ENCODE measurements at regions not wholly inside any gene's neighbourhood (a gene's known extent, or its start where the extent isn't known, plus 50 kb on each side); places are given as distances from the start of the nearest gene placed in this dataset.

DNA sequence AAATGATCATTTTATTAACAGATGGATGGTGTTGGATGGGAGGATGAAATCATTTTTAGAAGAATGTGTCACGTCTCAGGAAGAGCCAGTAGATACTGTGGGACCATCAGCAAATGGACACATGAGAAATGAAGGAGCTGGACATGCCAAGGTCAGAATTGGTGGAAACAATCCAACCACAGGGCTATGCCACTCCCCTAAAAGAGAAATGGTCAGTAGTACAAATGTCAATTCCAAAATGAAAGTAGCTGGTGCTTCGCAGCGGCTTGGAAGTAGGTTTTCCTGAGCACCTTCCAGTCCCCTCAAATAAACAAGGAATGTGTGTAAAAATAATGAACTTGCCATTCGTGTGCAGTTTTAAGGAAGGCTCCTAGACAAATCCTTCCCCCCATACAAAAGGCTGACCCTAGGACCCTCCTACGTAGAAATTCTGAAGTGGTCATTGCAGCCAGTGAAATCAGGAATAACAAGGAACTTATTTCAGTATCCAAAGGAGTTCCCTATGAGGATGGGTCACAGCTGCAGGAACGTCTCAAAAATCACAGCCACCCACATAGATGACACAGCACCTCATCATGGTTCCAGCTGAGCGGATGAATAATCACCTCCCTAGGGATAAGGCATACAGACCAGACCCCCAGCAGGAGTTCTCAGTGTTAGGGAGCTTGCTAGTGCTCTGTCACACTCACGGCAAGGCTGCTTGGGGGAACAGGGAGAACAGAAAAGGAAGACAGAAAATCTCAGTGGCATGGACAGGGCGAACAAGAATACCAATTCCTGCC lies 239.2 kb downstream of the HS3ST3A1 start:
- Mint-ChIP-seq H3K27me3 (no peaks in the 10 kb centered on the region), H3K27ac (no peak overlapping the region), H3K36me3 (ENCODE audit: low read depth) (no peaks in the 10 kb centered on the region), H3K4me3 (no peak overlapping the region), H3K4me1 (no peaks in the 10 kb centered on the region), H3K9me3 (no peaks in the 10 kb centered on the region)
- POLR2A ChIA-PET = no interaction called here
- CTCF ChIA-PET = no interaction called here
- DNase-seq (no peak), ATAC-seq (ENCODE audit: low read depth) (no peak)
- intact Hi-C loops (cut with micrococcal nuclease) = no loop called here
- TF ChIP-seq, protein P1, sequence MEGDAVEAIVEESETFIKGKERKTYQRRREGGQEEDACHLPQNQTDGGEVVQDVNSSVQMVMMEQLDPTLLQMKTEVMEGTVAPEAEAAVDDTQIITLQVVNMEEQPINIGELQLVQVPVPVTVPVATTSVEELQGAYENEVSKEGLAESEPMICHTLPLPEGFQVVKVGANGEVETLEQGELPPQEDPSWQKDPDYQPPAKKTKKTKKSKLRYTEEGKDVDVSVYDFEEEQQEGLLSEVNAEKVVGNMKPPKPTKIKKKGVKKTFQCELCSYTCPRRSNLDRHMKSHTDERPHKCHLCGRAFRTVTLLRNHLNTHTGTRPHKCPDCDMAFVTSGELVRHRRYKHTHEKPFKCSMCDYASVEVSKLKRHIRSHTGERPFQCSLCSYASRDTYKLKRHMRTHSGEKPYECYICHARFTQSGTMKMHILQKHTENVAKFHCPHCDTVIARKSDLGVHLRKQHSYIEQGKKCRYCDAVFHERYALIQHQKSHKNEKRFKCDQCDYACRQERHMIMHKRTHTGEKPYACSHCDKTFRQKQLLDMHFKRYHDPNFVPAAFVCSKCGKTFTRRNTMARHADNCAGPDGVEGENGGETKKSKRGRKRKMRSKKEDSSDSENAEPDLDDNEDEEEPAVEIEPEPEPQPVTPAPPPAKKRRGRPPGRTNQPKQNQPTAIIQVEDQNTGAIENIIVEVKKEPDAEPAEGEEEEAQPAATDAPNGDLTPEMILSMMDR (IDR thresholded peaks at IDR 0.05) = no peak

DNA sequence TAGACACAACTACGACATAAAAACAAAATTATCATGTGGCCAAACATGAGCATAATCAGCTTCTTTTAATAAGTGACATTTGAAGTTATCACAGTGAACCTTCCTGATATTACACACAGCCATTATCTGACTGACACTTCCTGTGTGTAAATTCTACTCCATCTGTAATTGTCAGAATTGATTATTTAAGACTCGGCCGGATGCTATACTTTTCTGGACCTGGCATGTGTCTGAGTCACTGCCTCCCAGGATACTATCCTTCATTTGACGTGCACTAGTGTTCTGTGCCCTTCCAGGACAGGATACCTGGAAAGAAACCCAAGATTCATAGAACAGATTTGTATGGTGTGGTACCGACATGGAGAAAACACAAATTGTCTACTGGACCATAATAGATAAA lies 242.0 kb downstream of the HS3ST3A1 start:
- H3K27me3 Mint-ChIP-seq = no peaks in the 10 kb centered on the region
- intact Hi-C loops (cut with micrococcal nuclease) = no loop called here
- H3K4me3 Mint-ChIP-seq = no peak overlapping the region
- ChIA-PET CTCF (no interaction called here), POLR2A (no interaction called here)
- no peak overlapping the region for H3K27ac Mint-ChIP-seq
- DNase-seq (no peak), ATAC-seq (ENCODE audit: low read depth) (no peak)
- no peaks in the 10 kb centered on the region for H3K36me3 Mint-ChIP-seq (ENCODE audit: low read depth)
- H3K4me1 Mint-ChIP-seq = no peaks in the 10 kb centered on the region
- H3K9me3 Mint-ChIP-seq = no peaks in the 10 kb centered on the region
- TF ChIP-seq, protein P1 (IDR thresholded peaks at IDR 0.05) = no peak

DNA sequence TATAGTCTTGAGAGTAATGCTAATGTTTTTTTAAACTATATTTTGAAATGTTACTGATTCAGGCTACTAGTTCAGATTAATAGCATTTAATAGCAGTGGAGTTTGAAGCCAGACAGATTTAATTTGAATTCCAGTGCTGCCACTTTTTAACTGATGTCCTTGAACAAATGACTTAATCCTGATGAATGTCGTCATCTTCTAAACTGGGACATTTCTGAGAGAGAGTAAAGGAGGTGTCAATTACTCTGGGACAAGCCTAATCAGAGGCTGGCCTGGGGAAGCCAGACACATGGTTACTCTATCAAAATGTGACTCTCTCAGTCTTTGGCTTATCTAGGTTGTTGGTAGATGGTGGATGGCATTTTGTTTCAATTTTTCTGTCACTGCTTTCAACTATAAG lies 246.7 kb downstream of the HS3ST3A1 start:
- ChIA-PET POLR2A (no interaction called here), CTCF (no interaction called here)
- Mint-ChIP-seq H3K4me3 (no peak overlapping the region), H3K27ac (no peak overlapping the region), H3K27me3 (no peaks in the 10 kb centered on the region), H3K36me3 (ENCODE audit: low read depth) (no peaks in the 10 kb centered on the region), H3K9me3 (no peaks in the 10 kb centered on the region), H3K4me1 (no peaks in the 10 kb centered on the region)
- TF ChIP-seq, protein P1 (IDR thresholded peaks at IDR 0.05) = no peak
- intact Hi-C loops (cut with micrococcal nuclease) = no loop called here
- no peak for DNase-seq
- ATAC-seq (ENCODE audit: low read depth) = no peak

DNA sequence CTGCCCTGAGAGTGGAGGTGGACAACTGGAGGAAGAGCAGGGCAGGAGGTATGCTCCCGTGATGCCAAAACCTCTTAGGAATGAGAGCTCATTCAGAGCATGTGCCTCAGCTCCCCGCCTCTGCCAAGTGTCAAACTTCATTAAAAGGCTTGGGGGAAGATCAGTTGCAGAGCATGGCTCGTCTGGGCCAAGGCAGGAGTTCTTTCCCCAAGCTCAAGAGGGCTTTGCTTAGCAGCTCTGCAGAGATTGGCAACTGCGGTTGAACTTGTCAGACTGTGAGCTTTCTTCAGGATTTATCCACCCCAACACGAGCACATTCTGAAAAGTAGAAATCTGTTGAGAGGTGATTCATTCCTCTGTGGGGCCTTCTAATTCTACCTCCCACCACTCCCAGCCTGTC lies 248.1 kb downstream of the HS3ST3A1 start:
- TF ChIP-seq, protein P1 (IDR thresholded peaks at IDR 0.05) = no peak
- H3K9me3 Mint-ChIP-seq = no peaks in the 10 kb centered on the region
- H3K36me3 Mint-ChIP-seq (ENCODE audit: low read depth) = no peaks in the 10 kb centered on the region
- no peak for ATAC-seq (ENCODE audit: low read depth)
- H3K27me3 Mint-ChIP-seq = no peaks in the 10 kb centered on the region
- no peak for DNase-seq
- intact Hi-C loops (cut with micrococcal nuclease) = no loop called here
- POLR2A ChIA-PET = no interaction called here
- H3K4me3 Mint-ChIP-seq = no peak overlapping the region
- CTCF ChIA-PET = no interaction called here
- no peak overlapping the region for H3K27ac Mint-ChIP-seq
- H3K4me1 Mint-ChIP-seq = no peaks in the 10 kb centered on the region

DNA sequence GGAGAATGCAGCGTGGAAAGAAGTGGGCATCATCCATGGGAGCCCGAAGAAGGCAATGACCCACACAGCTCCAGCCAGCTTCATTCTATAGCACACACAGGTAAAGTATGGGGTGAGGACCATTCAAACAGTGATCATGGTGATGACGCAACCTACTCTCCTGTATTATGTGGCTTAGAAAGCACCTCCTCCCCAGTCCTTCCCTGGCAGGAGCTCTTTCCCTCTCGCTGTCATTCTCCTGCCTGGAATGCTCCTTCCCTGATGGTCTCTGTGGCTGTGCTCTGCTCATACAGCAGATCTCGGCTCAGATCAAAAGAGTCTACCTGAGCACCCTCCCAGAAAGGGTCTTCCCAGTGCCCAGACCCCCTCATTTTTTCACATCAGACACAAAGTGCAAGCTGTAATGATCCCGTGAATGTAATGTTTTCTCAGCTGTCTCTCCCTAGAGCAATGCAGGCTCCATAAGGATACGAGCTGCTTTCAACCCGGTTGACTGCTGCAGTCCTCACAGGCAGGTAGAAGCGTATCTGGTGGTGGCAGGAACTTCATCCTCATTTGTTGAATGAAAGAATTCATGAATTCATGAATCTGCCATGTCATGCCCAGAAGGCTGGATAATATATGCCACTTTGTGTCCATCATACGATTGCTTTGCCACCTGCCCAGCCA lies 248.8 kb downstream of the HS3ST3A1 start:
- Mint-ChIP-seq H3K4me1 (no peaks in the 10 kb centered on the region), H3K36me3 (ENCODE audit: low read depth) (no peaks in the 10 kb centered on the region), H3K27ac (no peak overlapping the region), H3K4me3 (no peak overlapping the region), H3K27me3 (no peaks in the 10 kb centered on the region), H3K9me3 (no peaks in the 10 kb centered on the region)
- ChIA-PET POLR2A (no interaction called here), CTCF (no interaction called here)
- no peak for DNase-seq
- TF ChIP-seq, protein P1 (IDR thresholded peaks at IDR 0.05) = no peak
- no peak for ATAC-seq (ENCODE audit: low read depth)
- intact Hi-C loops (cut with micrococcal nuclease) = no loop called here

All from activated B cell treated with CpG ODN at 0.5 μM for 24 hours (primary cell).